ENCODE measurements at regions not wholly inside any gene's neighbourhood (a gene's known extent, or its start where the extent isn't known, plus 50 kb on each side); places are given as distances from the start of the nearest gene placed in this dataset.

GRCh38 chr1:239829535-239829934 is 262.1 kb upstream of the FMN2 start:
- TF ChIP-seq CTCF (IDR thresholded peaks at IDR 0.05) (no peak), POLR2A (IDR thresholded peaks at IDR 0.05) (no peak)
- H3K27me3 ChIP-seq = no peaks in the 10 kb centered on the region
- H3K4me1 ChIP-seq (replicated peaks in 1 of 2) = no peaks in the 10 kb centered on the region
- no peak overlapping the region for H3K4me3 ChIP-seq
- no peak overlapping the region for H3K27ac ChIP-seq
- no peak for DNase-seq
- no peaks in the 10 kb centered on the region for H3K36me3 ChIP-seq (replicated peaks in 1 of 2)
- intact Hi-C loops (cut with DNase I) = no loop called here
- no peaks in the 10 kb centered on the region for H3K9me3 ChIP-seq (replicated peaks in 1 of 3)
- 70 to 88% (median 72%) methylated on average over 1 of the region's 1 CpG for WGBS, 4 donors

- H3K4me1 ChIP-seq (replicated peaks in 1 of 2) = no peaks in the 10 kb centered on the region
- intact Hi-C loops (cut with DNase I) = no loop called here
- no peaks in the 10 kb centered on the region for H3K9me3 ChIP-seq (replicated peaks in 1 of 3)
- no peaks in the 10 kb centered on the region for H3K36me3 ChIP-seq (replicated peaks in 1 of 2)
- DNase-seq = no peak
- TF ChIP-seq CTCF (IDR thresholded peaks at IDR 0.05) = no peak
- no peak for TF ChIP-seq POLR2A (IDR thresholded peaks at IDR 0.05)
- no peak overlapping the region for H3K27ac ChIP-seq
- WGBS, 4 donors = 40 to 46% (median 44%) methylated on average over 5 of the region's 5 CpGs
- H3K27me3 ChIP-seq = no peaks in the 10 kb centered on the region
- no peak overlapping the region for H3K4me3 ChIP-seq
Measured at GRCh38 chr1:239831577-239832355, 259.9 kb upstream of the FMN2 start.

GRCh38 chr1:239833723-239834122 is 258.0 kb upstream of the FMN2 start:
- TF ChIP-seq CTCF (IDR thresholded peaks at IDR 0.05) (no peak), POLR2A (IDR thresholded peaks at IDR 0.05) (no peak)
- Histone ChIP-seq H3K27me3 (no peaks in the 10 kb centered on the region), H3K4me3 (no peak overlapping the region), H3K4me1 (replicated peaks in 1 of 2) (no peaks in the 10 kb centered on the region), H3K27ac (no peak overlapping the region), H3K36me3 (replicated peaks in 1 of 2) (no peaks in the 10 kb centered on the region), H3K9me3 (replicated peaks in 1 of 3) (no peaks in the 10 kb centered on the region)
- no peak for DNase-seq
- intact Hi-C loops (cut with DNase I) = no loop called here
- WGBS, 4 donors = 35 to 44% (median 43%) methylated on average over 2 of the region's 2 CpGs

GRCh38 chr1:239835946-239836440 is 255.7 kb upstream of the FMN2 start:
- Histone ChIP-seq H3K27me3 (no peaks in the 10 kb centered on the region), H3K9me3 (replicated peaks in 1 of 3) (no peaks in the 10 kb centered on the region), H3K36me3 (replicated peaks in 1 of 2) (no peaks in the 10 kb centered on the region), H3K4me1 (replicated peaks in 1 of 2) (no peaks in the 10 kb centered on the region), H3K4me3 (no peak overlapping the region), H3K27ac (no peak overlapping the region)
- intact Hi-C loops (cut with DNase I) = no loop called here
- DNase-seq = no peak
- WGBS, 4 donors = 56 to 63% (median 60%) methylated on average over 7 of the region's 7 CpGs
- TF ChIP-seq CTCF (IDR thresholded peaks at IDR 0.05) = no peak
- TF ChIP-seq POLR2A (IDR thresholded peaks at IDR 0.05) = no peak
